GM19023 (cell line): ENCODE measurements at regions not wholly inside any gene's neighbourhood (a gene's known extent, or its start where the extent isn't known, plus 50 kb on each side); places are given as distances from the start of the nearest gene placed in this dataset.

Source experiments
- ATAC-seq: cut with Tn5 transposase; IDR thresholded peaks from one replicate; pipeline ENCODE4 v1.9.1; 2021; ENCODE audit warnings: mild to moderate bottlenecking, moderate library complexity; ENCODE audit not compliant: unreplicated experiment

DNA sequence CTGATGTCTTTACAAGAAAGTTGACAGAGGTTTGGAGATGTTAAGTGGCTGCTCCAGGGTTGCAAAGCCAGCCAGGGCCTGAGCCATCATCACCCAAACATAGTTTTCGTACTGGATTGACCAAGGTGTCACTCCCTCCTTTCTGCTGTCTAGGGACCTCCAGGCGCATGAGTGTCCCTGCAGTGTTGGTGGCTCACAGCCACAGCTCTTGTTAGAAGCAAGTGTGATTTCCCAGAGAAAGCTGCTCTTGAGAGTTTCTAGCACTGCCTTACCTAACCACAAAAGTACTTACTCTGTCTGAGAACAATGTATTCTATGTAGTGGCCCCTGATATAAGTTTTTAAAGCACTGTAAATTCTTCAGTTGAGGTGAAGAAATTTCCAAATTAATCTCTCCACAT lies 144.1 kb downstream of the SOX2 start:
- no peak for ATAC-seq

DNA sequence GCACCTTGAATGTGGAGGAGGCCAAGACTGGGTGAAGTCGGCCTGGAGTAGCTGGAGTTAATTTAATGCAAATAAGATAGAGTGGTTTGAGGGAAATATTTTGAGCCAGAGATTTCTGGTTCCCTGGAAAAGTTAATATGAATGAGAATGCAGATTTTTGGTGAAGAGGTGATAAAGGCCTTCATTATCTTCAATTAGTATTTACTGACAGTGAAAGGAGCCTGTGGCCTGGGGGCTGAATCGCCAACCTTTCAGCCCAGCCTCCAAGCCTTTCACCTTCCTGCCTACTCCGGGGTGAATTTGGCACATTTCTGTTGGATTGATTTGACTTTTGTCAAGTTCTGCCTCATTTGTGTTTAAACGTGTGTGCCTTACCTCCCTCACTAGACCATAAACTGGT lies 147.8 kb downstream of the SOX2 start:
- ATAC-seq = no peak

GRCh38 chr3:181860235-181860634 lies 148.5 kb downstream of the SOX2 start:
- no peak for ATAC-seq

DNA sequence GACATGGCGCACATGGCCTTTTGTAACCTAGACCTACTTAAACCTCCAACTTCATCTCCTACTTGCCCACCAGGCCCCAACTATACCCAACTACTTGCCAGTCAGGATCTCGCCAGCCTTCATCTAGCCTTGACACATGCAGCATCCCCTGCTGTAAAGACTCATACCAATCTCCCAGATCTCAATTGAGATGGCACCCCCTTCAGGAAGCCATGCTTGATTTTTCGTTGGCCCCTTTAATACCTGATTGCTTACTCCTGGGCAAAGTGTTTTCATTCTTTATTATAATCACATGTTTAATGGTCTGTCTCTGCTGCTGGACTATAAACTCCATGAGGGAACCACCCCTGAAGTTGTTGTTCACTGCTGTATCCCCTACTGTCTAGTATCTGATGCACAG lies 150.8 kb downstream of the SOX2 start:
- ATAC-seq = no peak

GRCh38 chr3:181868576-181869082 lies 156.9 kb downstream of the SOX2 start:
- no peak for ATAC-seq

GRCh38 chr3:181872887-181873286 lies 161.2 kb downstream of the SOX2 start:
- no peak for ATAC-seq

GRCh38 chr3:181879926-181880325 lies 168.2 kb downstream of the SOX2 start:
- no peak for ATAC-seq

GRCh38 chr3:181880331-181880730 lies 168.6 kb downstream of the SOX2 start:
- ATAC-seq = no peak

DNA sequence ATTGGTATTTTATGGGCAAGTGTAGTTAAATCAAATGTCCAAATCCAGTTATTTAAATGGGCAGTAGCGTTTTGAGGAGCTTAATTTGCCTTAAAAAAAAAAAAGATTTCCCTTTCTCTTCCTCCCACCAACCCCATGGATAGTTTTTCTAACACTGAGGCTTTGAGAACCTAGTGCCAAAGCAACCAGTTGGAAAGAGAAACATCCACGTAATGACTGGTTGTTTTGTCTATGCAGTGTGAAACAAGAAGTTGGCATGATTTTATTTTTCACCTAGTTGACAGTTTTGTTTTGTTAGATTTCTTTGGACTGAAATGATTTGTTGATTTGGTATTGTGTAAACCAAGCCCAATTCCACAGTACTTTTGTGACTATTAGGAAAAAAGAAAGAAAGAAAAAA lies 170.0 kb downstream of the SOX2 start:
- no peak for ATAC-seq

GRCh38 chr3:181885868-181886630 lies 174.3 kb downstream of the SOX2 start:
- ATAC-seq = no peak

DNA sequence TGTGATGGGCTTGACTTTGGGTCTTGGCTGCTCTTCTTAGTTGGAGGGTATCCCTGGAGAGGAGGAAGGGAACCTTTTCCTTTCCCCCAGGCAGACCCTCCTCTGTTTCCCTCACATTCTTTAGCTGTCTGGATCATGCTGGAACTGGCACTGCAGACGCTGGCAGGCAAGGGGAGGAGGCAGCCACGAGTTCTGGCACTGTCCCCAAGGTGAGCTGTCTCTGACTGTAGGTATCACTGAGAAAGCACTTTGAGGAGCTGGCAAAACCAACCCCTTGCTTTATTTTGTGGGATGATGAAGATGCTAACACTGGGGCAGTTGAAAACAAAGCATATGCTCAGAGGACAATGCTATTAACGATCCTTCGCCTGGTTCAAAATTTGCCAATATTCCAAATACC lies 175.0 kb downstream of the SOX2 start:
- ATAC-seq = no peak

DNA sequence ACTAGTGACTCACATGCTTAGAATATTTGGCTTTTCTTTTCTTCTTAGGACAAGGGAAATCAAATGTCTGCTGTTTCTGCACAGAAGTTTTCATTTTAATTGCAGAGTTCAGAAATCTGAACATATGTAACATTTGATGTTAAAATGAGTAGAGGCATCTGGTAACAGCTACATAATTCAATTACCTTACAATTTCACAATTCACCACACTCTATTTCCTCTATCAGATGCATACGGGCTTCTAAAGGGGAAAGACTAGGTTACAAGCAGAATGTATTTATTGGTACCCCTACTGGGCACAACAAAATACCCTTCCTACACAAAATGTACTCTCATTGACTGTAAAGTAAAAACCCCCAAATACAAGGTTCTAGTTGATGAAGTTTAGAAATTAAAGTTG lies 176.0 kb downstream of the SOX2 start:
- no peak for ATAC-seq

DNA sequence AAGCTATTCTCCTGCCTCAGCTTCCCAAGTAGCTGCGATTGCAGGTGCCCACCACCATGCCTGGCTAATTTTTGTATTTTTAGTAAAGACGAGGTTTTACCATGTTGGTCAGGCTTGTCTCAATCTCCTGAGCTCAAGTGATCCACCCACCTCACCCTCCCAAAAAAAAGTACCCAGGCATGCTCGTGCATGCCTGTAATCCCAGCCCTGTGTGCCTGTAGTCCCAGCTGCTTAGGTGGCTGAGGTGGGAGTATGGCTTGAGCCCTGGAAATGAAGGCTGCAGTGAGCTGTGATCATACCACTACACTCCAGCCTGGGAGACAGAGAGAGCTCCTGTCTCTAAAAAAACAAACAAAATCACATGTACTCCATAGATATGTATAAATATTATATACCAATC lies 176.5 kb downstream of the SOX2 start:
- no peak for ATAC-seq

GRCh38 chr3:181892848-181893247 lies 181.1 kb downstream of the SOX2 start:
- no peak for ATAC-seq

- no peak for ATAC-seq
Observed at GRCh38 chr3:181896605-181897004, 184.9 kb downstream of the SOX2 start.

- no peak for ATAC-seq
Observed at GRCh38 chr3:181899702-181900101, 188.0 kb downstream of the SOX2 start.

DNA sequence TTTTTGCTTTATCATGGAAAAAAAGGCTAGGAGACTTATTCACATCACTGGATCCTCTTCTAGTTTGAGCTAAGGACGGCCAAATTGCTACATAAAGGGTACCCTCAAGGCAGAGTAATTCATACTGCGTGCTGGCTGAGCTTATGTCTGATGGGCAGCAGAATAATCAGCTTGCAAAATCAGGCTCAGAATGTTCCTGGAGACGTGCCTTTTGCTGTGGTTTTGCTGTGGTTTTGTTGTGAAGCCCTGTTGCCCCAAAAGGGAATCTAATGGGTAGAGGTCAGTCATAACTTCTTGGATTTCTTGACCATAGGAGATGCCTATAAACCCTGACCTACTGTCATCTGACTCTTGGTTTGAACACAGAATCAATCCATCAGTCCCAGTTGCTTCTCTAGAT lies 189.9 kb downstream of the SOX2 start:
- no peak for ATAC-seq

- no peak for ATAC-seq
Observed at GRCh38 chr3:181906338-181906737, 194.6 kb downstream of the SOX2 start.

DNA sequence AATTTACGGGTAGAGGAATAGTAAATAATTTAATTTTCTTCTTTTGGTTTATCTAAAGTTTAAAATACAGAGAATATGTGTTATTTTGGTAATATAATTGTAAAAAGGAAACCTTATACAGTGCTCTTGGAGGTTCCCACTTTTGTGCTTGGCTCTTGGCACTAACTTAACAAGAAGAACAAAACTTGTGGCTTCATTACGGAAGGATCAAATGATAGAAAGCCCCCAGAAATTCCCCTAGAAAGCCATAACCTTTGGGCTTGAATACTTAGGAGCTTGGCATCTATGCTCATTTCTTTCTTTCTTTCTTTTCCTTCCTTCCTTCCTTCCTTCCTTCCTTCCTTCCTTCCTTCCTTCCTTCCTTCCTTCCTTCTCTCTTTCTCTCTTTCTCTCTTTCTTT lies 197.5 kb downstream of the SOX2 start:
- ATAC-seq = no peak

DNA sequence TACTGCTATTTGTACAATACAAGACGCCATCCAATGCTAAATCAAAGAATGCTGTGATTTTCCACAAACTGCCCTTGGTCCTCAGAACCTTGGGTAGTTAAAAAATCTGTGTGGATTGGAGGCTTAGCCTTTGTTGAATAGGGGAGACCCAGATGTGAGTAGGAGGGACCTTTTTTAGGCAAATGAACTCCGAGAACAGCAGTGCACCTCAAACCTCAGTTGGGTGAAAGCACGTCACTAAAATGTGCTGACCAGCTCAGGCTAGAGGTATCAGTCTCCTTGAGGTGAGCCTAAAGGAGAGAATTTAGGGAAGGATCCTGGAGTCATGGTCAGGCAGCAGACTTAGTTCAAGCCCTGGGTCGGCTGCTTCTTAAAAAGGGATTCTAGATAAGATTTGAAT lies 200.7 kb downstream of the SOX2 start:
- no peak for ATAC-seq

DNA sequence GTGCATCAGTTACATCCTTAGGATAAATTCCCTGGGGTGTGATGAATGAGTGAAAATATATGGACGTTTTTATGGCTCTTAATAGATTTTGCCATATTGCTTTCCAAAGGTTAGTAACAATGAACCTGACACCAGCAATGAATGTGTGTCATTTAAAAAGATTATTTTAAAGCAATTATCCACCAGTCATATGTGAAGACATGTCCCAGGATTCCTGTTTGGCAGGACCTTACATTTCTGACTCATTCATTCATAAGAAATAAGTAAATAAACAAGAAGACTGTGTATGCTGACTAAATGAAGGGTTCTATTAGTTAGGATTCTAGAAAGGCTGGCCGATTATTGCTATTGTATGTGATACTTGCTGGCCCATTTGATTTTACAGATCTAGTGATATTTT lies 201.5 kb downstream of the SOX2 start:
- ATAC-seq = no peak

- no peak for ATAC-seq
Observed at GRCh38 chr3:181915551-181915950, 203.8 kb downstream of the SOX2 start.

- ATAC-seq = no peak
Observed at GRCh38 chr3:181916013-181916412, 204.3 kb downstream of the SOX2 start.
